OCI-LY7 (cell line): ENCODE measurements at regions not wholly inside any gene's neighbourhood (a gene's known extent, or its start where the extent isn't known, plus 50 kb on each side); places are given as distances from the start of the nearest gene placed in this dataset.

Experiments
- BruUV-seq: library from RNA; stranded (reverse); fragments of 400-500 nt; replicated peaks from 2 replicates; lab custom pipeline; 2021; lab: Mats Ljungman, UMichigan
- CTCF ChIA-PET: fragments of 300-600 bp; sonication (Branson Sonifier 250); formaldehyde crosslinking; loops from one replicate; lab custom pipeline; 2022; ENCODE audit warnings: antibody characterized with exemption; ENCODE audit not compliant: unreplicated experiment; lab: Charles Lee
- POLR2A ChIA-PET: fragments of 300-600 bp; sonication (Branson Sonifier 250); formaldehyde crosslinking; loops from one replicate; lab custom pipeline; 2022; ENCODE audit warnings: antibody characterized with exemption; lab: Charles Lee
- DNase-seq: peaks from one replicate; pipeline ENCODE4 v3.0.0-alpha.2; 2015; ENCODE audit warnings: low spot score
- H2AFZ ChIP-seq: fragments of 200-600 bp; sonication (generic), shearing (Covaris generic); 2 replicates; pipeline ENCODE4 v1.6.1; 2014; ENCODE audit warnings: mild to moderate bottlenecking, antibody characterized with exemption, low read length, moderate library complexity
- H3K27ac ChIP-seq: fragments of 200-600 bp; sonication (generic); 2 replicates; pipeline ENCODE4 v1.5.1; 2014; ENCODE audit warnings: mixed run types, low read depth, mild to moderate bottlenecking, moderate library complexity, low read length, inconsistent platforms; ENCODE audit not compliant: poor library complexity, severe bottlenecking
- H3K36me3 ChIP-seq: fragments of 200-600 bp; sonication (generic); 2 replicates; pipeline ENCODE4 v1.6.1; 2014; ENCODE audit warnings: mild to moderate bottlenecking, antibody characterized with exemption, low read length, moderate library complexity, mixed read lengths; ENCODE audit not compliant: insufficient read depth
- H3K4me1 ChIP-seq: fragments of 200-600 bp; sonication (generic); 2 replicates; pipeline ENCODE4 v1.5.1; 2014; ENCODE audit warnings: mild to moderate bottlenecking, low read length; ENCODE audit not compliant: insufficient read depth, poor library complexity, severe bottlenecking
- H3K4me2 ChIP-seq: fragments of 200-600 bp; sonication (generic); 2 replicates; pipeline ENCODE4 v1.6.1; 2014; ENCODE audit warnings: mild to moderate bottlenecking, low read length
- H3K4me3 ChIP-seq: fragments of 200-600 bp; sonication (generic); 2 replicates; pipeline ENCODE4 v1.5.1; 2014; ENCODE audit warnings: mild to moderate bottlenecking, low read depth, low read length; ENCODE audit not compliant: poor library complexity, severe bottlenecking
- H3K79me2 ChIP-seq: fragments of 200-600 bp; sonication (generic); 2 replicates; pipeline ENCODE4 v1.6.1; 2016; ENCODE audit warnings: low read depth, mild to moderate bottlenecking, low read length, moderate library complexity, mixed read lengths; ENCODE audit not compliant: insufficient read depth
- H3K9me2 ChIP-seq: fragments of 200-600 bp; sonication (generic); 2 replicates; pipeline ENCODE4 v1.6.1; 2016; ENCODE audit warnings: mild to moderate bottlenecking, low read length, mixed read lengths; ENCODE audit not compliant: insufficient read depth
- H3K9me3 ChIP-seq: fragments of 200-600 bp; sonication (generic); 2 replicates; pipeline ENCODE4 v1.6.1; 2014; ENCODE audit warnings: mild to moderate bottlenecking, mixed run types, low read length, mixed read lengths
- H4K20me1 ChIP-seq: fragments of 200-600 bp; sonication (generic); 2 replicates; pipeline ENCODE4 v1.6.1; 2014; ENCODE audit warnings: mild to moderate bottlenecking, antibody characterized with exemption, low read length, moderate library complexity, mixed read lengths; ENCODE audit not compliant: insufficient read depth
- EZH2phosphoT487 ChIP-seq: fragments of 200-600 bp; sonication (generic); IDR thresholded peaks from 2 replicates; pipeline ENCODE4 v1.6.1; 2018; ENCODE audit warnings: low read depth, borderline replicate concordance, mild to moderate bottlenecking, mixed run types, antibody characterized with exemption, low read length, moderate library complexity, mixed read lengths
- intact Hi-C: fragments of 100-400 bp; cut with micrococcal nuclease; formaldehyde crosslinking; loops from one replicate; pipeline ENCODE4 v1.10.0; 2022; ENCODE audit not compliant: unreplicated experiment
- TF ChIP-seq, protein P1 (sequence below): fragments of 200-600 bp; sonication (generic); conservative IDR thresholded peaks from 2 replicates; pipeline ENCODE4 v1.5.1; 2014; ENCODE audit warnings: mild to moderate bottlenecking, antibody characterized with exemption, low read length, moderate library complexity, mixed read lengths

DNA sequence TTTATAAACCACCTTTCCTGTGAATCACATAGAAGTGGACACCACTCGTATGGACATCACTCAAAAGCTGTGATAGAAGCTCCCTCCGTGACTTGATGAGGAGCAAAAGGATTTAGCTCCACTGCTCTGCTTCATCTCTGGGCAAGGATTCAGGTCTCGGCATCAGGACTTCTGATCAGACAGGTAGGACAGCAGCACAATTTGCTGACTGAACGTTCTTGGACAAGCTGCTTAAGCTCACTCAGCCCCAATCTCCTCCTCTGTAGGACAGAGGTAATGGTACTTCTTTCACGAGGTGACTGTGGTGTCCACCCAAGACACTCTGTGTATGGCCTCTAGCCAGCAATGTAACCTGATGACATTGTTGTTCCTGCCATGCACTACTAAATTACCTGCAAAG is 122.6 kb upstream of the AJAP1 start:
- BruUV-seq = no TSS peak
- TF ChIP-seq, protein P1, sequence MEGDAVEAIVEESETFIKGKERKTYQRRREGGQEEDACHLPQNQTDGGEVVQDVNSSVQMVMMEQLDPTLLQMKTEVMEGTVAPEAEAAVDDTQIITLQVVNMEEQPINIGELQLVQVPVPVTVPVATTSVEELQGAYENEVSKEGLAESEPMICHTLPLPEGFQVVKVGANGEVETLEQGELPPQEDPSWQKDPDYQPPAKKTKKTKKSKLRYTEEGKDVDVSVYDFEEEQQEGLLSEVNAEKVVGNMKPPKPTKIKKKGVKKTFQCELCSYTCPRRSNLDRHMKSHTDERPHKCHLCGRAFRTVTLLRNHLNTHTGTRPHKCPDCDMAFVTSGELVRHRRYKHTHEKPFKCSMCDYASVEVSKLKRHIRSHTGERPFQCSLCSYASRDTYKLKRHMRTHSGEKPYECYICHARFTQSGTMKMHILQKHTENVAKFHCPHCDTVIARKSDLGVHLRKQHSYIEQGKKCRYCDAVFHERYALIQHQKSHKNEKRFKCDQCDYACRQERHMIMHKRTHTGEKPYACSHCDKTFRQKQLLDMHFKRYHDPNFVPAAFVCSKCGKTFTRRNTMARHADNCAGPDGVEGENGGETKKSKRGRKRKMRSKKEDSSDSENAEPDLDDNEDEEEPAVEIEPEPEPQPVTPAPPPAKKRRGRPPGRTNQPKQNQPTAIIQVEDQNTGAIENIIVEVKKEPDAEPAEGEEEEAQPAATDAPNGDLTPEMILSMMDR = no peak
- no peak for TF ChIP-seq EZH2phosphoT487
- no peaks in the 10 kb centered on the region for H4K20me1 ChIP-seq
- no peaks in the 10 kb centered on the region for H3K9me2 ChIP-seq
- ChIA-PET CTCF (no interaction called here), POLR2A (no interaction called here)
- no peaks in the 10 kb centered on the region for H3K4me1 ChIP-seq
- H3K27ac ChIP-seq = no peak overlapping the region
- DNase-seq = no peak
- no peak overlapping the region for H2AFZ ChIP-seq
- intact Hi-C loops = no loop called here
- H3K4me3 ChIP-seq = no peak overlapping the region
- H3K36me3 ChIP-seq = no peaks in the 10 kb centered on the region
- no peak overlapping the region for H3K4me2 ChIP-seq
- H3K79me2 ChIP-seq = no peaks in the 10 kb centered on the region
- H3K9me3 ChIP-seq = no peaks in the 10 kb centered on the region

DNA sequence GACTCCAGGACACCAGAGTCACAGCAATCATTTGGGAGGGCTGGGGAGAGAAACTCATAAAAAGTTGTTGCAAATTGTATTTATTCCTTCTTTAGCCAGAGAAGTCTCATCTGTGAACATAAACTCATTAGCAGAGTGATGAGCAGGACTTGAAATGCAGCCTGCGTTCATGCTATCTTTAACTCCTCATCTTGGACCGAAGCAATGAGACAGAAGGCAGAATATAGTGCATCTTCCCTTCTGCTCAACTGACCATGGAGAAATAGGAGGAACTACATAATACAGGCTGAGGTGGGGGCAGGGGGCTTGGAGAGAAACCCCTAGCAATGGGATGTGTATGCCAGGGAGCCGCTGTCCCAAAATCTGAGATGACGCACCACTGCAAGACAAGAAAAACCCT is 121.8 kb upstream of the AJAP1 start:
- TF ChIP-seq, protein P1 = no peak
- TF ChIP-seq EZH2phosphoT487 = no peak
- Histone ChIP-seq H3K9me3 (no peaks in the 10 kb centered on the region), H3K79me2 (no peaks in the 10 kb centered on the region), H4K20me1 (no peaks in the 10 kb centered on the region), H3K27ac (no peak overlapping the region), H3K9me2 (no peaks in the 10 kb centered on the region), H2AFZ (no peak overlapping the region), H3K36me3 (no peaks in the 10 kb centered on the region), H3K4me2 (no peak overlapping the region), H3K4me3 (no peak overlapping the region), H3K4me1 (no peaks in the 10 kb centered on the region)
- intact Hi-C loops = no loop called here
- POLR2A ChIA-PET = no interaction called here
- DNase-seq = no peak
- no TSS peak for BruUV-seq
- CTCF ChIA-PET = no interaction called here

DNA sequence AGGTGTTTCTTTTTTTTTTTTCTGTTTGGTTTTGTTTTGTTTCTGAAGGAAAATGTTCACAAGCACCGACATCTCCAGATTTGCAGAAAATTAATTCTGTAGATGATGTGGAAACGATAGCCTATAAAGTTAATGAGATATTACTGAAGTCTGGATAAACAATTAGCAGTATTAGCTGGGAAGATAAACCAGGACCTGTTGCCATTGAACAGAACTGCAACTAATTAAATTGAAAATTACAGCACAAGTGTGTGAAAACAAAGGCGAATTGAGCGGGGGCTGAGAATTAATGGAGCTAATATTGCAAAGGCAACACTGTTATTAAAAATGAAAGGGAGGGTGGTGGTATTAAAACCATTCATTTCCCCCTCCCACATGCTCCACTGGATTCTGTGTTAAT is 107.5 kb upstream of the AJAP1 start:
- Histone ChIP-seq H3K9me3 (no peaks in the 10 kb centered on the region), H3K4me3 (no peak overlapping the region), H3K4me1 (no peaks in the 10 kb centered on the region), H3K4me2 (no peak overlapping the region), H3K9me2 (no peaks in the 10 kb centered on the region), H4K20me1 (no peaks in the 10 kb centered on the region), H3K36me3 (no peaks in the 10 kb centered on the region), H3K27ac (no peak overlapping the region), H2AFZ (no peak overlapping the region), H3K79me2 (no peaks in the 10 kb centered on the region)
- TF ChIP-seq EZH2phosphoT487 = no peak
- TF ChIP-seq, protein P1 = no peak
- ChIA-PET POLR2A (interaction anchor here (0.7 kb wide), 1 partner anchor 246 kb away, joined by 5 read pairs; no protein-coding TSS in a partner anchor), CTCF (no interaction called here)
- no peak for DNase-seq
- intact Hi-C loops = no loop called here
- no TSS peak for BruUV-seq
